ENCODE measurements at regions not wholly inside any gene's neighbourhood (a gene's known extent, or its start where the extent isn't known, plus 50 kb on each side); places are given as distances from the start of the nearest gene placed in this dataset.
"Not testable (repeated sequence)": the region's sequence is repeated elsewhere in the genome, so short reads cannot be mapped to it uniquely, and the experiment has no call there.

- not testable (repeated sequence) for DNase-seq
Measured at GRCh38 chr5:166742951-166743350, 1548.5 kb upstream of the WWC1 start.

- no peak for DNase-seq
Measured at GRCh38 chr5:166746506-166746905, 1544.9 kb upstream of the WWC1 start.

- no peak for DNase-seq
Measured at GRCh38 chr5:166750376-166750775, 1541.1 kb upstream of the WWC1 start.

GRCh38 chr5:166758151-166758550, 1533.3 kb upstream of the WWC1 start:
- DNase-seq: no peak

- no peak for DNase-seq
Measured at GRCh38 chr5:166767858-166768257, 1523.6 kb upstream of the WWC1 start.

- DNase-seq: no peak
Measured at GRCh38 chr5:166768536-166768935, 1522.9 kb upstream of the WWC1 start.

- DNase-seq: no peak
Measured at GRCh38 chr5:166772770-166773169, 1518.7 kb upstream of the WWC1 start.

GRCh38 chr5:166781737-166782136, 1509.7 kb upstream of the WWC1 start:
- no peak for DNase-seq

GRCh38 chr5:166784545-166785078, 1506.8 kb upstream of the WWC1 start:
- no peak for DNase-seq

GRCh38 chr5:166786178-166786577, 1505.3 kb upstream of the WWC1 start:
- no peak for DNase-seq

GRCh38 chr5:166786889-166787288, 1504.6 kb upstream of the WWC1 start:
- DNase-seq: no peak

GRCh38 chr5:166788050-166788449, 1503.4 kb upstream of the WWC1 start:
- DNase-seq: no peak

GRCh38 chr5:166795756-166796155, 1495.7 kb upstream of the WWC1 start:
- DNase-seq: no peak

- DNase-seq: no peak
Measured at GRCh38 chr5:166803058-166803457, 1488.4 kb upstream of the WWC1 start.

GRCh38 chr5:166804223-166804622, 1487.2 kb upstream of the WWC1 start:
- not testable (repeated sequence) for DNase-seq

GRCh38 chr5:166804693-166805092, 1486.8 kb upstream of the WWC1 start:
- not testable (repeated sequence) for DNase-seq

GRCh38 chr5:166810093-166810658, 1481.3 kb upstream of the WWC1 start:
- not testable (repeated sequence) for DNase-seq

GRCh38 chr5:166810721-166811120, 1480.7 kb upstream of the WWC1 start:
- DNase-seq: no peak

GRCh38 chr5:166823360-166823759, 1468.1 kb upstream of the WWC1 start:
- no peak for DNase-seq

- DNase-seq: no peak
Measured at GRCh38 chr5:166834246-166834645, 1457.2 kb upstream of the WWC1 start.

GRCh38 chr5:166845044-166845443, 1446.4 kb upstream of the WWC1 start:
- DNase-seq: no peak

GRCh38 chr5:166856791-166857190, 1434.7 kb upstream of the WWC1 start:
- no peak for DNase-seq

GRCh38 chr5:166860426-166860825, 1431.0 kb upstream of the WWC1 start:
- DNase-seq: no peak

GRCh38 chr5:166862581-166862980, 1428.9 kb upstream of the WWC1 start:
- no peak for DNase-seq

GRCh38 chr5:166865206-166865605, 1426.2 kb upstream of the WWC1 start:
- DNase-seq: no peak
